ENCODE measurements at regions not wholly inside any gene's neighbourhood (a gene's known extent, or its start where the extent isn't known, plus 50 kb on each side); places are given as distances from the start of the nearest gene placed in this dataset.

- 97% methylated on average over 8 of the region's 8 CpGs for WGBS
- intact Hi-C loops (cut with DNase I), result no loop called here
Measured at GRCh38 chr14:98947911-98948595, 323.9 kb downstream of the BCL11B start.

GRCh38 chr14:98949051-98949450 is 322.9 kb downstream of the BCL11B start:
- no peak overlapping the region for H3K4me3 ChIP-seq
- H3K9me3 ChIP-seq, result no peaks in the 10 kb centered on the region
- H3K36me3 ChIP-seq, result no peaks in the 10 kb centered on the region
- TF ChIP-seq POLR2AphosphoS5 (IDR thresholded peaks at IDR 0.05) (no peak), POLR2A (IDR thresholded peaks at IDR 0.05) (no peak), CTCF (IDR thresholded peaks at IDR 0.05) (no peak)
- H3K27me3 ChIP-seq (replicated peaks; ENCODE audit: insufficient read depth), result no peaks in the 10 kb centered on the region
- 46% methylated on average over 2 of the region's 2 CpGs for WGBS
- DNase-seq (ENCODE audit: low spot score), result no peak
- intact Hi-C loops (cut with DNase I), result no loop called here
- H3K27ac ChIP-seq, result no peak overlapping the region
- no peaks in the 10 kb centered on the region for H3K4me1 ChIP-seq (replicated peaks)

More at GRCh38 chr14:98947911-98948595, 323.9 kb downstream of the BCL11B start:
- no peaks in the 10 kb centered on the region for H3K4me1 ChIP-seq (replicated peaks)
- no peak overlapping the region for H3K27ac ChIP-seq
- no peak for DNase-seq (ENCODE audit: low spot score)
- no peaks in the 10 kb centered on the region for H3K36me3 ChIP-seq
- H3K9me3 ChIP-seq, result no peaks in the 10 kb centered on the region
- H3K27me3 ChIP-seq (replicated peaks; ENCODE audit: insufficient read depth), result no peaks in the 10 kb centered on the region
- TF ChIP-seq POLR2A (IDR thresholded peaks at IDR 0.05), result no peak
- no peak for TF ChIP-seq CTCF (IDR thresholded peaks at IDR 0.05)
- TF ChIP-seq POLR2AphosphoS5 (IDR thresholded peaks at IDR 0.05), result no peak
- H3K4me3 ChIP-seq, result no peak overlapping the region

- no peak overlapping the region for H3K27ac ChIP-seq
- DNase-seq (ENCODE audit: low spot score), result no peak
- WGBS, result 77% methylated on average over 9 of the region's 9 CpGs
Measured at GRCh38 chr14:98949481-98950135, 322.4 kb downstream of the BCL11B start.

GRCh38 chr14:98950353-98950895 is 321.6 kb downstream of the BCL11B start:
- Histone ChIP-seq H3K27ac (no peak overlapping the region), H3K36me3 (no peaks in the 10 kb centered on the region), H3K27me3 (replicated peaks; ENCODE audit: insufficient read depth) (no peaks in the 10 kb centered on the region), H3K4me3 (no peak overlapping the region), H3K4me1 (replicated peaks) (no peaks in the 10 kb centered on the region), H3K9me3 (no peaks in the 10 kb centered on the region)
- no peak for TF ChIP-seq POLR2AphosphoS5 (IDR thresholded peaks at IDR 0.05)
- TF ChIP-seq CTCF (IDR thresholded peaks at IDR 0.05), result no peak
- no peak for TF ChIP-seq POLR2A (IDR thresholded peaks at IDR 0.05)
- DNase-seq (ENCODE audit: low spot score), result no peak
- intact Hi-C loops (cut with DNase I), result no loop called here
- 82% methylated on average over 5 of the region's 5 CpGs for WGBS

More at GRCh38 chr14:98949481-98950135, 322.4 kb downstream of the BCL11B start:
- no peaks in the 10 kb centered on the region for H3K27me3 ChIP-seq (replicated peaks; ENCODE audit: insufficient read depth)
- intact Hi-C loops (cut with DNase I), result no loop called here
- TF ChIP-seq POLR2AphosphoS5 (IDR thresholded peaks at IDR 0.05) (no peak), CTCF (IDR thresholded peaks at IDR 0.05) (no peak), POLR2A (IDR thresholded peaks at IDR 0.05) (no peak)
- no peaks in the 10 kb centered on the region for H3K36me3 ChIP-seq
- no peak overlapping the region for H3K4me3 ChIP-seq
- H3K9me3 ChIP-seq, result no peaks in the 10 kb centered on the region
- no peaks in the 10 kb centered on the region for H3K4me1 ChIP-seq (replicated peaks)

Data from prostate gland (tissue), 2 donors.